ENCODE measurements at regions not wholly inside any gene's neighbourhood (a gene's known extent, or its start where the extent isn't known, plus 50 kb on each side); places are given as distances from the start of the nearest gene placed in this dataset.

GRCh38 chr5:52419357-52419756 is 368.4 kb upstream of the ITGA1 start:
- no peak for DNase-seq

DNA sequence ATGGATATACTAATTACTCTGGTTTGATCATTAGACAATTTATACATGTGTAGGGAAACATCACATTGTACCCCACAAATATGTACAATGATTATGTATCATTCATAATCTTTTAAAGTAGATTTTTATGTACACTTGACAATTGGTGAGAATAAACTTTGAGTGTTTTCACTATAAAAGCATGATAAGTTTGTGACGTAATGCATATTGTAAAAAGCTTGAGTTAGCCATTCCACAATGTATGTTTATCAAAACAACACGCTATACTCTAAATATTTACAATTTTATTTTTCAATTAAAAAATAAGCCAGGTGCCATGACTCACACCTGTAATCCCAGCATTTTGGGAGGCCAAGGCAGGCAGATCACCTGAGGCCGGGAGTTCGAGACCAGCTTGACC is 360.1 kb upstream of the ITGA1 start:
- no peak for DNase-seq

DNA sequence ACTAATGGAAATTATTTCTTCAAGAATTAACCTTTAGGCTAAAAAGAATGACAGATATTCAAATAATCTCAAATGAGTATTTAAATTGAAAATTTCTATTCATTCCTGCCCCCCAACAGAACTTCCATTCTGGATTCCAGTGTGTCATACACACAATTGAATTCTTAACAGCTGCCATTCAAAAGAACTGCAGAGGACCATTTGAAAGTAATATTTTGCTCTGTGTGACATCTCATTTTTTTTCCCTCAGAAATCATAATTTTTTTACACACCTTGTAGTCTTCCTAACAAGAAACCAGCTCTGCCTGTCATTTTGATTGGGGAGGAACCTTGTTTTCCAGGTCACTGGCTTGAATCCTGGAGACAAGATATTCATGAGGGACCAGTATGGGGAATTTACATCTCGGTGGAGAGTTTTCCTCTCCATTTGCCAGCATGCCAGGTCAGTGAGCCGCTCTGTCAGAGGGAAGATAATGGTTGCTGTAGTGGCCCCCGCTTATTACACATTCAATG is 358.7 kb upstream of the ITGA1 start:
- DNase-seq: peak; percentile 2

- DNase-seq: no peak
These were observed 345.9 kb upstream of the ITGA1 start for GRCh38 chr5:52441768-52442167.

DNA sequence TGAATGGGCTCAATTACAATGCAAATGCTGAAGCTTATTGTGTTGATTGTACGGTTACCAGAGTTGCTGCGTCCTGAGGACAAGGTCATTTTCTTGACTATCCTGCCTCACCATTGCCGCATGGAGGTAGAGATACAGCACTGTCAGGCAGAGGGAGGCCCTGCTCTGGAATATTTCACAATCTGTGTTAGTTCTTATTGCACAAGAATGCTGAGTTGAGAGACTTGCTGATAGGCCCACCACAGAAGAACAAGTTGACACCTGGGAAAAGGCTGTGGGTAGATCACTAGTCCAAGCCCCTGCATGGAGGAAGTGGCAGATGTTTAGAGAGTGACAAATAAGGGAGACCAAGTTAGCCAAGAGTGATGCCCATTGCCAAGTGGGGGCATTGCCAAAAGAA is 344.5 kb upstream of the ITGA1 start:
- no peak for DNase-seq

DNA sequence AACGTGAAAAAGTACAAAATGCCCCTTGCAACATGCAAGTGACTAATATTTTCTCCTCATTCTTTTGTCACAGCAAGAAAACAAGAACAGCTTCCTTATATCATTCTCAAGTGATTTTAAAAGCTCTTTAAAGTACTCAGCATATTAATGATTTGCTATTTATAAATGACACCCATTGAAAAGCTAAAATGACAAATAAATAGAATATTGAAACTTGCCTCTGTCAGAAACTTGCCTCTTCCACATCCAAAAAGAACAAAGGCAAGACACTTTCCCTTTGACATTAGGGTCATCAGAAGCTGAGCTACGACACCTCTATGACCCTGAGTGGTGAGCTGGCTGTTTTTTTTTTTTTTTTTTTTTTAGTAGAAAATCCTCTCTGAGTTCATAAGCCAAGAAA is 339.6 kb upstream of the ITGA1 start:
- no peak for DNase-seq

DNA sequence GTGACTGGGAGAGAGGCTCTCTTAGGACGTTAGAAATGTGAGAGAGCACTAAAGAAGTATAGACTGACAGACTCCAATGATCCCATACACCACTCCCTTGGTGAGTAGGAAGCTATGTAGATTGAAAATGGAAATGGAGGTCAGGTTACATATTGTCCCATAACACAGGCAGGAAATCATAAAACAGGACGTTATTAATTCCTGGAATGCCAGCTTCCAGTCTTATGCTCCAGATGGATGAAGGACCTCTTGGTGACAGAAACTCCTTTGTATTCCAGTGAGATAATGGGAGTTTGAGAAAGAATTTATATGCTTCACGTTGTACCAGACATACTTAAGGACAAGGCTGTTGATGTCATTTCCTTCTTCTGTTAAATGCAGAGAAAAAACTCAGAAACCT is 338.2 kb upstream of the ITGA1 start:
- no peak for DNase-seq

- DNase-seq: no peak
These were observed 335.6 kb upstream of the ITGA1 start for GRCh38 chr5:52452098-52452497.

GRCh38 chr5:52453176-52453575 is 334.5 kb upstream of the ITGA1 start:
- no peak for DNase-seq

- DNase-seq: no peak
These were observed 331.8 kb upstream of the ITGA1 start for GRCh38 chr5:52455920-52456319.

- DNase-seq: no peak
These were observed 329.9 kb upstream of the ITGA1 start for GRCh38 chr5:52457810-52458209.

DNA sequence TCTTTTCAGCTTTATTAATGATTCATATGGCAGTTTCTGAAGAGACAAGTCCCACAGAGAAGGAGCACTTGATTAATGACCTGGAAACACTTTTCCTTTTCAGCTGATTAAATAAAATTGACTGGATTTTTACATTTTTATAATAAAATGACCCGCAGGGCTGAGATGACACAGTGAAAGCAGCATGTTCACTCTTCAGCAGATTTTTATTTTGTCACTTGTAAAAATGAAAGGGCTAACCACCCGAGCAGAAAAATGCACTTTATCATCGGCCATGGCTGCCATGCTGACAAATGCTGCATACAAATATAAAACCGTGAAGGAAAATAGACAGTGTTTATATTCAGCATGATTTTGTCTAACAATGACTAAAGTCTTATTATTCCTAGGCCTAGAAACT is 321.6 kb upstream of the ITGA1 start:
- no peak for DNase-seq

GRCh38 chr5:52466749-52467520 is 320.8 kb upstream of the ITGA1 start:
- no peak for DNase-seq

- DNase-seq: no peak
These were observed 318.7 kb upstream of the ITGA1 start for GRCh38 chr5:52468976-52469375.

GRCh38 chr5:52469420-52469819 is 318.3 kb upstream of the ITGA1 start:
- DNase-seq: no peak

- DNase-seq: no peak
These were observed 317.9 kb upstream of the ITGA1 start for GRCh38 chr5:52469835-52470234.

GRCh38 chr5:52476346-52476745 is 311.4 kb upstream of the ITGA1 start:
- no peak for DNase-seq

GRCh38 chr5:52481201-52481600 is 306.5 kb upstream of the ITGA1 start:
- DNase-seq: no peak

- DNase-seq: no peak
These were observed 305.9 kb upstream of the ITGA1 start for GRCh38 chr5:52481851-52482250.

DNA sequence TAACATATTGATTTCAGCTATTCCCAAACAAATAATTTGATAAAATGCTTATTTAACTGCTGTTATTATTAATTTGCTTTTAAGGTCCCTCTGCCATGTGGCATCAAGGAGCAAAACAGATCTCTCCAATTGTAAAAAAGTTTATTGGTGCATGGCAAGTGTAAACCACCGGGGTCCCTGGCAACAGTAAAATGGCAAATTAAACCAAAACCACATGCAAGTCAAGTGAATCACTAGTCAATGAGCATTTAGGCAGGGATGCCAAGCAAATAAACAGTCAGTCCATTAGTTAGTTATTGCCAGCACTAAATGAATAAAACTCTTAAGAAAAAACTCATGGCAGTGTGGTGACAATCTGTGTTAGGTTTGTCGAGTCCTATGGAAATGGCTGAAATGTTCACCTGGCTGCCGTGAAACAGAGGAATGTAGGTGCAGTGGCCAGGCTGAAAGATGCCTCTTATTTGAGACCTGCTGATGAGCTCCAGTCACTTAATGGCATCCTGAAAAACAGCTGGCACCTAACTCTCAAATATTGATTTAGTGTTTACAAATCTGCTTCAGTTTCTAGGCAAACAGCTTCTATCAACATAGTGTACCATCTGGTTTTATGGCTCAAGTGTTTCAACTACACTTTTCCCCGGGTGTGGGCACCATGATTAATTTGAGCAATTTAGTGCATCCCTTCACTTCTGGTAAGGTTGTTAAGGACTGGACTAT is 296.5 kb upstream of the ITGA1 start:
- no peak for DNase-seq

DNA sequence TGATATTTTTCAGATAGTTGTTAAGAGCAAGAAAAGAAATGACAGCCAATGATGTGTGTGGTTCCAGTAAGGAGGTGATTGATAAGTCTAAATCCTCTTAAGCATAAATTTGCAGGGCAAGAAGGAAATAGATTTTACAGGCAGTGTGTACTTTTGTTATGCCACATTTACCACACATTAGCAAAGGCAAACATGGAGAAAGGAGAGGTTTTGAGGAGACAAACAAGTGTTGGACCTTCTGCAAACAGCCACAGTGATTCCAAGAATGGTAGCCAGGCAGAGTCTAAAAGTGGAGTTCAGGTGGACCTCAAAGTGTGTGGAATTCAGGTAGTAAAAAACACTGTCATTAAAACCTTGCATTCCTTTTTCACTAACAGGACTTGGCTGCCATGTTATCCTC is 295.9 kb upstream of the ITGA1 start:
- DNase-seq: no peak

DNA sequence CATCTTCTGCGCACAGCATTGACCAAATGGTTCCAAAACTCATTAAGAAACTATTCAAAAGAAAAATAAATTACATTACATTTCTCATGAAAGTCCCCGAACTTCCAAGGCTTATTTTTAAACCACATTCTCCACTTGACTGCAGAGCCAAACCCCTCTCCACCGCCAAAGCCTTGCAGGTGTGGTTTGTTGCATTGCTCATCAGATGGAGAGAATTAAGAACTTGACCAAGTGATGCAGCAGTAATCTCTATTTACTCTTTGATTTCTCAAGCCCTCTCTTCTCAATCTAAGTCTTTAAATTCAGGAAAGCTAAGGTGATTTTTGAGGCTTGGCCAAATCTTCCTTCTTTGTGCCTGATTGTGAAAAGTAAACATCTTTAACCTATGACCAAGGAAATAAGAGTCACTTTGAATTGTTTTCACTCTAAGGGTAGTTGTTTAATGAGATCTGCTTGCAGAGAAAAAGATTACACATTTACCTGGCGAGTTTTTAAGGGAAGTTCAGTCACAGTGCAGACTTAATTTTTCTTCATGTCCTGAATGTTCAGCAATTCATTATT is 290.5 kb upstream of the ITGA1 start:
- DNase-seq: no peak

DNA sequence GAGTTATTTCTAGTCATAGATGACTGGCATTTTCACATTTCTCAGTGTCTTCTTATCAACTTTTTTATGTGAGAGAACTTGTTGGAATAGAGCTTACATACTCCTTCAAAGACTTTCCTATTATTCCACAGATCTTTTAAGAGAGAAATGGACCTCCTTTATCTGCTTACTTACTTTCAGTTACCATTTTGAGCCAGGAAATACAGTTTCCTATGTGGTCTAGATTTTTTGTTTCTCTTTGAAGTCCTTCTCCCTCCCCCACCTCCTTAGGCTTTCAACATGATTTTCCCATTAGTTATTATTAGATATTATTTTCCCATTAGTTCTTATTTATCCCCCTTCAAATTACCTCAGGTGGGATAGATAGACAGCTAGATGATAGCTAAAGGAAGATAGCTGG is 289.1 kb upstream of the ITGA1 start:
- no peak for DNase-seq

GRCh38 chr5:52502460-52502999 is 285.2 kb upstream of the ITGA1 start:
- no peak for DNase-seq
